Activated CD8-positive, alpha-beta memory T cell treated with anti-CD3 and anti-CD28 coated beads, Interleukin-2, amount 50 U/mL, for 1 hour (primary cell): ENCODE measurements at regions not wholly inside any gene's neighbourhood (a gene's known extent, or its start where the extent isn't known, plus 50 kb on each side); places are given as distances from the start of the nearest gene placed in this dataset.
"Not testable (repeated sequence)": the region's sequence is repeated elsewhere in the genome, so short reads cannot be mapped to it uniquely, and the experiment has no call there.

ENCODE experiments used
- DNase-seq: peaks from one replicate; pipeline ENCODE4 v3.0.0-alpha.2; 2020; ENCODE audit errors: extremely low read depth

- no peak for DNase-seq
Measured at GRCh38 chr2:17136231-17136630, 382.0 kb downstream of the RAD51AP2 start.

DNA sequence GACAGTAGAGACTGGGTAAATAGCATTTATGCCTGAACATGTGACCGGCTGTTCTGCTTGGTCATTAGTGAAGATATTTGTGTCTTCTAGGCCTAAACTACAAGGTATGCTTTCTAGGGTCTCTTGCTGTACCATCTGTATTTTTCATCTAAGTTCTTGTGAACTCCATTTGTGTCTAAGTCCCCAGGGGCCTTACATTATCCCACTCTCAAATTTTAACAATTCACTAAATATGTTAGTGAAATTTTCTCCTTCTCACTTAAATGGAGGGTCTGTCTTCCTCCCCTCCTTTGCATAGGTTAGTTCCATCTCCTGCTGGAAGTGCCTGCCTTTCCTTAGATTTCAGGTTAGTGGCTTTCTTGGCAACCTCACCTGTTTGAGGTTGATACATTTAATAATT lies 382.6 kb downstream of the RAD51AP2 start:
- no peak for DNase-seq

GRCh38 chr2:17133052-17133671 lies 385.1 kb downstream of the RAD51AP2 start:
- DNase-seq, result no peak

- not testable (repeated sequence) for DNase-seq
Measured at GRCh38 chr2:17130627-17131026, 387.6 kb downstream of the RAD51AP2 start.

DNA sequence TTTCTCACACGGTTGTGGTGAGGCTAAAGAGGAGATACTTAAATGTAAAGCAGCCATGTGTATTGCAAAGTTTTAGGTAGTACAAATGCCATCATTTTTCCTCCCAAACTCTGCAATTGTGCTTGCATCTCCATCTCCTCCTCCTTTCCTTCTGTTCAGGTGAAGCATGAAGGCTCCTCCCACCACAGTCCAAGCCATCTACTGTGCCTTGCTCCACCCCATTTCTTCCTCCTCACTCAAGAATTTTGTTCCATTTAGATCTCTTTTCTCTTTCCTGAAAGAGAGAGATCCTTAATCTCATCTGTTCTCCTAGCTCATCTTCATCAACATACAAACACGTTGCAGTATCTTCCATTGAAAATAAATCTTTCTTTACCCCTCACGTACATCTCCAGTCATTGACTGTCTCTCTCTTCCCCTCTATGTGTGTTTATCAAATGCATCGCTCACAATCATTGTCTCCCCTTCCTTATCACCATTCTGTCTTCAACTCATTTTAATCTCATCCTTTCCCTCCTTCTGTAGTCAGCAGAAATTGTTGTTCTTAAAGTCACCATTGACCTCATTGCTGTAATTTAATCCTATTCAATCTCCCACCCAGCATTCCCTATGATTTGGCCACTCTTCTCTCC lies 392.1 kb downstream of the RAD51AP2 start:
- DNase-seq, result no peak

DNA sequence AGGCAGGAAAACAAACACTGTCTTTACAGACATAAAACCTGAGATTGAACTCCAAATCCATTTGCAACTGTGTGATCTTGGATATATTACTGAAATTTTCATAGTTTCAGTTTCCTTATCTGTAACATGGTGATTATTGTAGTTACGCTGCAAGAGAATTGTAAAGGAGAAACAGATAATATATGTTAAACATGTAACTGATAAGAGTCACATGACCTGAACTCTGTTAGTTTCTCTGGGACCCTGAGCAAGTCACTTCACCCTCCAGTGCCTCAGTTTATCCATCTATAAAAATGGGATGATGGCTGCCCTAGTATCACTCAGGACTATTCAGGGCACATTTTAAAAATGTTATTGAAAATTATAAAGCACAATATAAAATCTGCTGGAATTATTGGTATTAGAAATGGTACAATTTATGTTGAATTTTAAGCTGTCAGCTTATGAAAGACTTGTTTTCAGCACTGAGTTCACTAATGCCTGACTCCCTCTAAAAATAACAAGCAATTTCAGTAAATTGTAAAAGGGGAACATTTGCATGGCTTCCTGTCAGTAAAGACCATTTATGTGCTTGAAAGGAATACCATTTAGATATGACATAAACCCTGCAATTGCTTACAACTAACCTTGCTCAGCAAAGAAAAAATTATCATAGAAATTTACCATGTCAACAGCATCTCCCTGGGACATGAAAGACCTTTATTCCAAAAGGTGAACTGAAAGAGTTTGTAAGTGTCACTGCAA lies 393.5 kb downstream of the RAD51AP2 start:
- no peak for DNase-seq

DNA sequence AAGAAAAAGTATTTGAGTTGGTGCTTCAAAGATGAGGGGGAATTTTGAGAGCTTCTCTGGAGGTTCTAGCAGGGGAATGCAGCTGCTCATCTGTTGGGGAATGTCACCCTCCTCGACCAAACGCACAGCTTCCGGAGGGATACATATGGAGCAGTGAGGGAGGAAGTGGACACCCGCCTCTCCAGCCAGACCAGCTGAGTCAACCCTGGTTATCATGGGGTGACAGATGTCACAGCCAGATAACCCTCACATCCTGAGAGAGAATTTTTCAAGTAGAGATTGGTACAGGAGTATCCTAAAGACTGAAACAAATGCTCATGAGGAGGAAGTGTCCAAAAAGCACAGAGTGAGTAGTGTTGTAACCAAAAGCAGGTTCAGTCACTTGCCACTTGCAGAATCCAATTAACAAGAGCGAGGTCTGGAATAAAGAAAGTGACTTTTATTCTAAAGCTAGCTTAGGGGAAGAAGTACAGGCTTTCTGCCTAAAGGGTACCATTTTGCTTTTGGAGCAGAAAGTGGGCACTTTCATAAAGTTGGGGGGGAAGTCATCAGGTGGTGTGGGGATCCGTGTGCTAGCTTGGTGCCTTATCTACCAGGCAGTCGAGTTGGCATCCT lies 395.2 kb downstream of the RAD51AP2 start:
- DNase-seq, result no peak

GRCh38 chr2:17115466-17115865 lies 402.8 kb downstream of the RAD51AP2 start:
- no peak for DNase-seq

DNA sequence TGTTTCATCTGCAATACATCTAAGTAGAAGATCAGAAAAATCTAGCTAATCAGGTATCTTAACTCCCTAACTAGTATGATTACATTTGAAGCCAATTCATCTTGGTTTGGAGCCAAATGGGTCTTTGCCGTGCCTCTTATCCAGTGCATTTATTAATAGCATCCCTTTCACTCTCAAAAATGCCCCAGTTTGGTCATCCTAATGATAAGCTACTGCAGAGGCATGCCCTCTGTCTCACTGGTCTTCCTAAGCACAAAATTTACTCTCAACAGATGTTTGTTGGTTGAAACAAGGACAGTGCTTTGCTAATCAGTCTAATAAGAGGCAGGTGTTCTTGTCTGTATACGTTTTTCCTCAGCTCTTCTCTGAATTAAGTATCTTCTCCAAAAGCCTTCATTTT lies 403.2 kb downstream of the RAD51AP2 start:
- no peak for DNase-seq

GRCh38 chr2:17107871-17108270 lies 410.4 kb downstream of the RAD51AP2 start:
- DNase-seq, result no peak

GRCh38 chr2:17107151-17107550 lies 411.1 kb downstream of the RAD51AP2 start:
- DNase-seq, result no peak

DNA sequence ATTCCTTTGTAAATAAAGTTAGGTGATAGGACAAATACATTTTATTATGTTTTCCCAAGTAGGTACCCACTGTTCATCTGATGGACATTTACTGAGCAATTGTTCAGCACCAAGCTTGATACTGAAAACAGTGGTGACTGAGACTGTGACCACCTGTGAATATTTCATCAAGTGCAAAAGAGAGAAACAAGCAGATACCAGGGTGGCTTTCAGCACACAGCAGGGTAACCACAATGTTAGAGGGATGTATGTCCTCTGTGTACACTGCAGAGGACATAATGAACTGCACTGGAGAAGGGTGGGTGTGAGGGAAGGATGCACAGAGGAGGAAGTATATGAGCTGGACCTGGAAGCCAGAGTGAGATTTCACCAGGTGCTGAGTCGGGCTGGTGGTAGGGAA lies 411.8 kb downstream of the RAD51AP2 start:
- DNase-seq, result no peak

DNA sequence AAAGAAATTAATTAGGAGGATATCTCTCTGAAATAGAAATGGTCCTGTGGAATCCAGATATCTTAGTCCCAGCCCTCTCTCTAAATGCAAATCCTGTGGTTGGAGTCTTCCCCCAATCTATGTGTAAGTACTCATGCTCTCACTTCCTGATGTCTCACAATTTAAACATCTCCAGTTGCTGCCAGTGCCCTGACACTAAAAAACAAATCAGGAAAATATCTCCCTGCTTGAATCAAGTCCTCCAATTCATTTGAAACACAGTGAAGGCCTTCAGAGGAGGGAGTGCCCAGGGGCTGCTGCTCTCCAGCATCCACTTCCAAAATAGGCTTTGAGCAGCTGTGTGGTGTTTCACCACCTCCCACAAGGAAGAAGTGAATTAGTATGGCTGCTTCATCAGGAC lies 413.8 kb downstream of the RAD51AP2 start:
- no peak for DNase-seq

DNA sequence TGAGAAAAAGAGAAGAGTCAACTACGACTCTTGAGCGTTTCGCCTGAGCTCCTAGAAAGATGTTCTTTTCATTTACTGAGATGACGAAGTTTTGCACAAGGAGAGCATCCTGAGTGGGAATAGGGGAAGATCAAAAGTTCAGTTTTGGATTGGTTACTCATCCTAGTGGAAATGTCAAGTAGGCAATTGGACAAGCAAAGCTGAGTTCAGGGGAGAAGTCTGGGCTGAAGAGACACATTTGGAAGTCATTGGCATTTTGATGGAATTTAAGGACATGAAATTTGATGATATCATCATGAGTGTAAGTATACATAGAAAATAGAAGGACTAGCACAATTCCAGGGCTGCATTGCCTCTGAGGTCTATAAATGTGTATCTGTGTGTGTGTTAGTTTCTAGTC lies 416.6 kb downstream of the RAD51AP2 start:
- DNase-seq, result no peak

GRCh38 chr2:17101091-17101490 lies 417.1 kb downstream of the RAD51AP2 start:
- DNase-seq, result no peak

DNA sequence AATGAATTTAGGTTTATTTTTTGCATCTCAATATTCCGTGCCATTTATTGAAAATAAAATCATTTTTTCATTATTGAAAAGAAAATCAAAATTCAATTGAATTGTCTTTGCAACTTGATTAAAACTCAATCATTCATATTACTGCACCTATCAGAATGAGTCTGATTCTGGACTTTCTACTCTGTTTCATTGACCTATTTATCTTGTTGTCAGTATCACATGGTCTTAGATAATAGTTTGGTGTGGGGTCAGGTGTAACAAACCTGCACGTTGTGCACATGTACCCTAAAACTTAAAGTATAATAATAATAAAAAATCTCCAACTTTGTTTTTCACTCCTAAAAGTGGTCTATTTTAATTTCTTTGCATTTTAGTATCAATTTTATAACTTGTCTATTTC lies 422.9 kb downstream of the RAD51AP2 start:
- no peak for DNase-seq

DNA sequence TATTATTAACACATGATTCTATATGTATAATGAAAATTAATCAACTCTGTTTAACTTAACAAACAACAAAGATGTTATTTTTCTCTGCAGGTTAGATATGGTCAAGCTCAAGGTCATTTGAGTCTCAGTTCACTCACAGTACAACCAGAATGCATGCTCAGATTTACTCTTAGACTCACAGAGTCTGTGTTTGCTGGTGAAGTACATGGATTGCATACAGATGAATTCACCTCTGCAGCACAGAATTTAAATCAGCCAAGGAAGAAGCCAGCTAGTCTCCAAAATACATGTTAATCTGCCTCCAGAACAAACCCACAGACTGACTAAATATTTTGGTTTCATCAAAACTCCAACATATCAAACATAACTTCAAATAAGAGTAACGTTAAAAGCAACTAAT lies 424.5 kb downstream of the RAD51AP2 start:
- no peak for DNase-seq

GRCh38 chr2:17086990-17087389 lies 421.4 kb upstream of the CYRIA start:
- DNase-seq, result no peak

DNA sequence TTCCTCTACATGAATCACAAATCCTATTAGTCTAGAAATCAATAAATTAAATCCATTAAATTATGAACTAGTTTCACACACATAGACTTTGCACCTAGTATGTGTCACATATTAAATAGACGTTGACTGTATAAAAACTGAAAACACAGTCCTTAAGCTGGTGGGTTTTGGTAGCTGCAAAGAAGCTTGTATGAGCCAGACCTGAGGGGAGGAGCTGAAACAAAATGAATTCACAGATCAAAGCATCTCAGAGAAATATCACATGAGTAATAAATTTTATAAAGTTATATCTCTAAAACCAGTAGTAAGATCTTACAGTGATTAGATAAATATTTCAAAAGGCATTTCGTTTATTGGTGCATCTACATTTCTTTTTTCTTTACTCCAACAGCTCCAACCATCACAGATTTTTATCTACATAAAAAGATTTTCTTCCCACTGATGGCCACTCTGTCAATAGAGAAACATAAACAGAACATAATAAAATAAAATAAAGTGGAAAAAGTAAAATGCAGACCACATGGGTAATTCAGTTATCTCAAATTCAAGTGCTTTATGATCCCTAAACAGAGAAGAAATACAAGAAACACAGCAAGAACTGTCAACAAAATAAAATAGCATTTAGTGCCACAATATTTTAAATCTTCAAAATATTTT lies 420.0 kb upstream of the CYRIA start:
- DNase-seq, result no peak

- no peak for DNase-seq
Measured at GRCh38 chr2:17084877-17085276, 419.2 kb upstream of the CYRIA start.

- DNase-seq, result no peak
Measured at GRCh38 chr2:17083902-17084301, 418.3 kb upstream of the CYRIA start.

- DNase-seq, result no peak
Measured at GRCh38 chr2:17079262-17079661, 413.6 kb upstream of the CYRIA start.
